GM12878 (cell line): ENCODE measurements at regions not wholly inside any gene's neighbourhood (a gene's known extent, or its start where the extent isn't known, plus 50 kb on each side); places are given as distances from the start of the nearest gene placed in this dataset.

ENCODE experiments used
- ATAC-seq: fragments of 200-7000 bp; cut with Tn5 transposase; 3 replicates; pipeline ENCODE4 v1.9.1; 2020; ENCODE audit warnings: mild to moderate bottlenecking, moderate library complexity
- BruUV-seq: library from RNA; stranded (reverse); fragments of 400-500 nt; replicated peaks from 2 replicates; lab custom pipeline; 2021; lab: Mats Ljungman, UMichigan
- CTCF ChIA-PET: fragments of 300-600 bp; sonication (Branson Sonifier 250); formaldehyde crosslinking; extraction: SDS; loops from one replicate; lab custom pipeline; 2021; ENCODE audit warnings: inconsistent platforms; lab: Yijun Ruan, JAX
- POLR2A ChIA-PET: fragments of 350-600 bp; formaldehyde crosslinking; extraction: SDS; loops from one replicate; lab custom pipeline; 2021; ENCODE audit warnings: inconsistent platforms; lab: Charles Lee
- RAD21 ChIA-PET: fragments of 300-600 bp; sonication (Branson Sonifier 250); formaldehyde crosslinking; loops from one replicate; lab custom pipeline; 2023; ENCODE audit warnings: antibody characterized with exemption; ENCODE audit not compliant: unreplicated experiment; lab: Charles Lee
- SMC1A ChIA-PET: fragments of 300-600 bp; sonication (Branson Sonifier 250); formaldehyde crosslinking; loops from one replicate; lab custom pipeline; 2023; ENCODE audit not compliant: unreplicated experiment, uncharacterized antibody; lab: Charles Lee
- DNase-seq: peaks from one replicate; pipeline ENCODE4 v3.0.0-alpha.2; 2011; ENCODE audit warnings: low read depth, low spot score
- FAIRE-seq: peaks from 3 replicates; lab custom pipeline; 2011; peaks lifted over from hg19 to GRCh38; lab: Jason Lieb, UNC
- H2AFZ ChIP-seq: 2 replicates; pipeline ENCODE4 v1.6.0; 2011; ENCODE audit warnings: low read depth, low read length, control low read depth; ENCODE audit not compliant: control insufficient read depth
- H3K27ac ChIP-seq: 2 replicates; pipeline ENCODE4 v1.5.1; 2011; ENCODE audit warnings: control low read depth; ENCODE audit not compliant: control insufficient read depth, insufficient read depth
- H3K27me3 ChIP-seq, 2 experiments: replicated peaks in 1 of 2; 2 replicates each; pipeline versions ENCODE4 v1.6.0 to v1.6.1; 2011; ENCODE audit warnings: low read length in 1 of 2; ENCODE audit not compliant: control insufficient read depth in 2 of 2, insufficient read depth in 2 of 2
- H3K36me3 ChIP-seq, 2 experiments: 2 replicates each; pipeline ENCODE4 v1.5.1; 2011; ENCODE audit warnings: low read length in 1 of 2; ENCODE audit not compliant: control insufficient read depth in 2 of 2, insufficient read depth in 2 of 2
- H3K4me1 ChIP-seq: 2 replicates; pipeline ENCODE4 v1.6.1; 2011; ENCODE audit warnings: mild to moderate bottlenecking, low read length, moderate library complexity, mixed read lengths; ENCODE audit not compliant: control insufficient read depth, insufficient read depth
- H3K4me2 ChIP-seq: 2 replicates; pipeline ENCODE4 v1.6.0; 2011; ENCODE audit warnings: control low read depth; ENCODE audit not compliant: control insufficient read depth, insufficient read depth
- H3K4me3 ChIP-seq: fragments of 200-600 bp; sonication (generic); 2 replicates; pipeline ENCODE4 v1.5.1; 2016
- H3K79me2 ChIP-seq: 2 replicates; pipeline ENCODE4 v1.6.0; 2011; ENCODE audit warnings: low read length; ENCODE audit not compliant: control insufficient read depth, insufficient read depth
- H3K9ac ChIP-seq: 2 replicates; pipeline ENCODE4 v1.8.0; 2011; ENCODE audit warnings: low read length, control low read depth, mixed read lengths; ENCODE audit not compliant: control insufficient read depth, insufficient read depth
- H3K9me3 ChIP-seq: replicated peaks from 3 replicates; pipeline ENCODE4 v1.5.1; 2011; ENCODE audit warnings: mild to moderate bottlenecking, low read length; ENCODE audit not compliant: control insufficient read depth, insufficient read depth
- H4K20me1 ChIP-seq: 2 replicates; pipeline ENCODE4 v1.6.0; 2011; ENCODE audit not compliant: control insufficient read depth, insufficient read depth
- CEBPZ ChIP-seq: fragments of 150-350 bp; IDR thresholded peaks from 2 replicates; pipeline ENCODE4 v1.6.1; 2016; ENCODE audit warnings: low read depth, low read length
- HCFC1 ChIP-seq: fragments of 150-350 bp; IDR thresholded peaks from 2 replicates; pipeline ENCODE4 v1.6.1; 2014; ENCODE audit warnings: low read length
- IKZF1 ChIP-seq: fragments of 450-650 bp; conservative IDR thresholded peaks from 2 replicates; pipeline ENCODE4 v1.6.1; 2017; ENCODE audit warnings: antibody characterized with exemption, mild to moderate bottlenecking
- IRF3 ChIP-seq: fragments of 450-650 bp; IDR thresholded peaks from 2 replicates; pipeline ENCODE4 v1.6.1; 2014; ENCODE audit warnings: mild to moderate bottlenecking
- JUND ChIP-seq: IDR thresholded peaks from 2 replicates; pipeline ENCODE4 v1.6.1; 2012; ENCODE audit warnings: low read depth, mild to moderate bottlenecking, low read length, improper control_type of control experiment, moderate library complexity
- NFYB ChIP-seq: IDR thresholded peaks from 2 replicates; pipeline ENCODE4 v1.6.1; 2011; ENCODE audit warnings: low read depth, mild to moderate bottlenecking, low read length, improper control_type of control experiment, moderate library complexity; ENCODE audit not compliant: insufficient read depth
- SMAD5 ChIP-seq: IDR thresholded peaks from 2 replicates; pipeline ENCODE4 v1.6.1; 2016; ENCODE audit warnings: antibody characterized with exemption, low read depth
- SPI1 ChIP-seq: IDR thresholded peaks from 2 replicates; pipeline ENCODE4 v1.6.1; 2011; ENCODE audit warnings: low read depth, mild to moderate bottlenecking, low read length, moderate library complexity, borderline replicate concordance; ENCODE audit not compliant: insufficient read depth
- STAT1 ChIP-seq: fragments of 450-650 bp; conservative IDR thresholded peaks from 2 replicates; pipeline ENCODE4 v1.6.1; 2014; ENCODE audit warnings: antibody characterized with exemption, mild to moderate bottlenecking
- ZBTB40 ChIP-seq: fragments of 450-650 bp; IDR thresholded peaks from 2 replicates; pipeline ENCODE4 v1.6.1; 2016; ENCODE audit warnings: mild to moderate bottlenecking, moderate library complexity, borderline replicate concordance
- ZNF207 ChIP-seq: fragments of 450-650 bp; IDR thresholded peaks from 2 replicates; pipeline ENCODE4 v1.6.1; 2014; ENCODE audit warnings: antibody characterized with exemption, mild to moderate bottlenecking, borderline replicate concordance
- WGBS: methylation state at CpG from one replicate; pipeline ENCODE4 v1.1.6; 2016; ENCODE audit warnings: low lambda C conversion rate; ENCODE audit not compliant: insufficient replicate concordance, insufficient coverage; ENCODE audit errors: missing lambda C conversion rate; 5-methylcytosine and 5-hydroxymethylcytosine counted together
- in situ Hi-C: fragments of 300-500 bp; cut with MboI; formaldehyde crosslinking; loops from 9 replicates; pipeline ENCODE4 v1.14.3; 2018; ENCODE audit warnings: mixed read lengths
- intact Hi-C: fragments of 100-400 bp; cut with micrococcal nuclease; formaldehyde crosslinking; loops from one replicate; pipeline ENCODE4 v1.14.2; 2022; ENCODE audit not compliant: unreplicated experiment

GRCh38 chr2:226600802-226601201 is 198.8 kb downstream of the IRS1 start:
- TF ChIP-seq NFYB (no peak), HCFC1 (no peak), IKZF1 (no peak), ZBTB40 (no peak), SMAD5 (no peak), STAT1 (no peak), IRF3 (no peak), ZNF207 (no peak), SPI1 (no peak), CEBPZ (no peak), JUND (no peak)
- FAIRE-seq (no peak), ATAC-seq (no peak), DNase-seq (no peak)
- no peaks in the 10 kb centered on the region for H3K9me3 ChIP-seq
- no peak overlapping the region for H2AFZ ChIP-seq
- intact Hi-C loops = no loop called here
- ChIA-PET POLR2A (no interaction called here), RAD21 (no interaction called here), SMC1A (no interaction called here), CTCF (interaction anchor here (1.6 kb wide), 1 partner anchor 385 kb away, joined by 4 read pairs; no protein-coding TSS in a partner anchor)
- no TSS peak for BruUV-seq
- H3K4me2 ChIP-seq = no peak overlapping the region
- H3K27ac ChIP-seq = no peak overlapping the region
- H3K4me1 ChIP-seq = no peaks in the 10 kb centered on the region
- no peaks in the 10 kb centered on the region for H3K27me3 ChIP-seq
- H3K36me3 ChIP-seq = no peaks in the 10 kb centered on the region
- no peak overlapping the region for H3K9ac ChIP-seq
- no peaks in the 10 kb centered on the region for H3K79me2 ChIP-seq
- H4K20me1 ChIP-seq = no peaks in the 10 kb centered on the region
- in situ Hi-C loops = no loop called here
- 30% methylated on average over 5 of the region's 5 CpGs for WGBS
- no peak overlapping the region for H3K4me3 ChIP-seq
